ENCODE measurements at regions not wholly inside any gene's neighbourhood (a gene's known extent, or its start where the extent isn't known, plus 50 kb on each side); places are given as distances from the start of the nearest gene placed in this dataset.

GRCh38 chr4:184538023-184538599 lies 63.8 kb upstream of the IRF2 start (continued):
- TF ChIP-seq TCF7 (IDR thresholded peaks at IDR 0.05; ENCODE audit: borderline replicate concordance) (no peak), NRF1 (conservative IDR thresholded peaks at IDR 0.05; ENCODE audit: low read depth, low read length) (peak; percentile 30; the same call in 1 of the 2 replicates), WRNIP1 (IDR thresholded peaks at IDR 0.05; ENCODE audit: borderline replicate concordance, low read depth, low read length) (0 out of 2 replicates have a peak, but pooled peaks have one; percentile 55)

GRCh38 chr4:184537269-184538022 lies 63.1 kb upstream of the IRF2 start:
- ChIA-PET CTCF (interaction anchor here (0.8 to 4.1 kb wide), 12 partner anchors 24 to 272 kb away, joined by 3 to 64 read pairs (median 6); no protein-coding TSS in a partner anchor), SMC1A (ENCODE audit: uncharacterized antibody, unreplicated experiment) (interaction anchor here (1.0 to 9.3 kb wide), 22 partner anchors 19 to 280 kb away, joined by 3 to 144 read pairs (median 10); partner anchors contain the start of gene IRF2), POLR2A (interaction anchor here (0.6 to 5.4 kb wide), 17 partner anchors 23 to 272 kb away, joined by 3 to 58 read pairs (median 7); partner anchors contain the start of genes CASP3 and IRF2), RAD21 (ENCODE audit: unreplicated experiment) (interaction anchor here (0.7 to 6.4 kb wide), 20 partner anchors 23 to 273 kb away, joined by 3 to 151 read pairs (median 10); partner anchors contain the start of gene IRF2)
- Histone ChIP-seq H3K9me3 (replicated peaks; ENCODE audit: control insufficient read depth, insufficient read depth, low read length) (no peaks in the 10 kb centered on the region; the same call in 2 of the 3 replicates), H3K79me2 (ENCODE audit: control insufficient read depth, insufficient read depth, low read length) (peaks cover 42% of the 10 kb centered on the region), H3K36me3 (ENCODE audit: control insufficient read depth in 2 of 2, insufficient read depth in 2 of 2, low read length in 1 of 2) (no peaks in the 10 kb centered on the region), H2AFZ (ENCODE audit: control insufficient read depth, low read depth, low read length) (peak overlapping the region; percentile 87), H3K4me2 (ENCODE audit: control insufficient read depth, insufficient read depth) (peak overlapping the region; percentile 92), H3K4me3 (peak overlapping the region; percentile 88), H4K20me1 (ENCODE audit: control insufficient read depth, insufficient read depth) (no peaks in the 10 kb centered on the region), H3K4me1 (ENCODE audit: control insufficient read depth, insufficient read depth, low read length) (peaks cover 23% of the 10 kb centered on the region), H3K27ac (ENCODE audit: control insufficient read depth, insufficient read depth) (peak overlapping the region; percentile 86), H3K27me3 (replicated peaks in 1 of 2; ENCODE audit: control insufficient read depth in 2 of 2, insufficient read depth in 2 of 2, low read length in 1 of 2) (no peaks in the 10 kb centered on the region), H3K9ac (ENCODE audit: control insufficient read depth, insufficient read depth, low read length) (peak overlapping the region; percentile 80)
- peak; percentile 78 for ATAC-seq
- under 1% methylated on average over 29 of the region's 29 CpGs for WGBS (ENCODE audit: insufficient coverage, insufficient replicate concordance, low lambda C conversion rate, missing lambda C conversion rate)
- peak; percentile 81 for DNase-seq (ENCODE audit: low read depth, low spot score)
- in situ Hi-C loops (cut with MboI) (loop anchor here (5.0 kb wide), 2 partner anchors 120 to 185 kb away; no protein-coding TSS in a partner anchor), intact Hi-C loops (cut with micrococcal nuclease; ENCODE audit: unreplicated experiment) (loop anchor here (1.0 to 5.0 kb wide), 11 partner anchors 110 to 285 kb away; partner anchors contain the start of genes CASP3 and PRIMPOL)
- peak; percentile 93 for FAIRE-seq
- TSS peak; percentile 66 for BruUV-seq (replicated peaks)
- TF ChIP-seq HDAC2 (IDR thresholded peaks at IDR 0.05) (no peak), TAF1 (IDR thresholded peaks at IDR 0.05; ENCODE audit: borderline replicate concordance, low read depth, low read length) (peak; percentile 75; the same call in 1 of the 2 replicates), KDM1A (IDR thresholded peaks at IDR 0.05; ENCODE audit: borderline replicate concordance) (no peak), ZZZ3 (IDR thresholded peaks at IDR 0.05; ENCODE audit: control insufficient read depth, insufficient read length, low read depth) (no peak), IKZF1 (conservative IDR thresholded peaks at IDR 0.05) (peak; percentile 93), CTCF (IDR thresholded peaks at IDR 0.05 in 2 of 3, conservative IDR thresholded peaks at IDR 0.05 in 1 of 3; ENCODE audit: control insufficient read depth in 2 of 3, extremely low read depth in 1 of 3, insufficient read depth in 1 of 3, low read depth in 3 of 3, low read length in 3 of 3) (no peak), RELA (IDR thresholded peaks at IDR 0.05; ENCODE audit: borderline replicate concordance, partially characterized antibody) (peak; percentile 75), SKIL (IDR thresholded peaks at IDR 0.05; ENCODE audit: low read depth, poor library complexity, severe bottlenecking) (peak; percentile 19), EED (IDR thresholded peaks at IDR 0.05; ENCODE audit: low read depth) (peak; percentile 55), MEF2A (IDR thresholded peaks at IDR 0.05; ENCODE audit: insufficient read depth, low read depth, low read length) (no peak), RBBP5 (conservative IDR thresholded peaks at IDR 0.05) (0 out of 2 replicates have a peak, but pooled peaks have one; percentile 81), LARP7 (IDR thresholded peaks at IDR 0.05) (0 out of 2 replicates have a peak, but pooled peaks have one; percentile 20), JUNB (IDR thresholded peaks at IDR 0.05) (no peak), CREM (IDR thresholded peaks at IDR 0.05; ENCODE audit: low read depth) (peak; percentile 47; the same call in 1 of the 2 replicates), GABPA (IDR thresholded peaks at IDR 0.05; ENCODE audit: low read depth) (peak; percentile 92)

Measured in GM12878 (cell line).